Suprapubic skin (tissue), 3 donors: ENCODE measurements at regions not wholly inside any gene's neighbourhood (a gene's known extent, or its start where the extent isn't known, plus 50 kb on each side); places are given as distances from the start of the nearest gene placed in this dataset.

Experiments used
- POLR2A ChIP-seq, 2 donors: fragments of 450-650 bp; IDR thresholded peaks; one replicate each; pipeline ENCODE4 v1.6.1; 2017; ENCODE audit warnings: antibody characterized with exemption in 2 of 2, mild to moderate bottlenecking in 2 of 2, moderate library complexity in 2 of 2
- TF ChIP-seq, protein P1 (sequence below), 2 donors: fragments of 200-600 bp in 1 of 2; fragments of 450-650 bp in 1 of 2; sonication (generic) in 1 of 2; IDR thresholded peaks; one replicate each; pipeline ENCODE4 v1.5.1; 2016 to 2019; ENCODE audit warnings: antibody characterized with exemption in 2 of 2, mild to moderate bottlenecking in 1 of 2, moderate library complexity in 1 of 2

DNA sequence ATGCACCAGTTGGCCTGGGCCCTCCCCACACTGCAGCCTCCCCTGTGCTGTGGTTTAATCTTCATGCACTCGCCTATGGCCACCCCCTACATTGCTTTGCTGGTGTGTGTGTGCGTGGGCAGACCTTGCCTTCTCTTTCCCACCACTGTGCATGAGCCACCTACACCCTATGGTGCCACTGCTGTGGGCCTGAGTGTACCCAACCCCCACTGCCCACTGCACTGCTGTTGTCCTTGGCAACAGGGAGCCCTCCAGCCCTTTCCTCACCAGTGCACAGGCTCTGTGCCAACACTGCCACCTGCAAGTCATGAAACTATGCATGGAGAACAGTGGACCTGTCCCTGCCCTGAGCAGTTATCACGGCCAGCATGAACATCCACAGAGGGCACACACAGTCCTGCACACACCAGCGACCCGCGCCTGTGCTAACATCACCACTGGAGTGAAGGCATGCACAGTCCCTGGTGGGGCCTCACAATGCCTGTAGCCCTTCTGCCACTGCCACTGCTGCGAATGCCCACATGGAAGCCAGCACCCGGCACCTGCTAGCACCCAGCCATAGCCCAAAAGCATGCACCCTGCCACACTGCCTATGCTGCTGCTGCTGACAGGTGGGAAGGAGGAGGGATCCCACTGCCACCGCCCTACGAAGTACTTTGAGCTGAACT lies 237.8 kb upstream of the ARSJ start:
- TF ChIP-seq POLR2A (IDR thresholded peaks at IDR 0.05), result no peak
- TF ChIP-seq, protein P1, sequence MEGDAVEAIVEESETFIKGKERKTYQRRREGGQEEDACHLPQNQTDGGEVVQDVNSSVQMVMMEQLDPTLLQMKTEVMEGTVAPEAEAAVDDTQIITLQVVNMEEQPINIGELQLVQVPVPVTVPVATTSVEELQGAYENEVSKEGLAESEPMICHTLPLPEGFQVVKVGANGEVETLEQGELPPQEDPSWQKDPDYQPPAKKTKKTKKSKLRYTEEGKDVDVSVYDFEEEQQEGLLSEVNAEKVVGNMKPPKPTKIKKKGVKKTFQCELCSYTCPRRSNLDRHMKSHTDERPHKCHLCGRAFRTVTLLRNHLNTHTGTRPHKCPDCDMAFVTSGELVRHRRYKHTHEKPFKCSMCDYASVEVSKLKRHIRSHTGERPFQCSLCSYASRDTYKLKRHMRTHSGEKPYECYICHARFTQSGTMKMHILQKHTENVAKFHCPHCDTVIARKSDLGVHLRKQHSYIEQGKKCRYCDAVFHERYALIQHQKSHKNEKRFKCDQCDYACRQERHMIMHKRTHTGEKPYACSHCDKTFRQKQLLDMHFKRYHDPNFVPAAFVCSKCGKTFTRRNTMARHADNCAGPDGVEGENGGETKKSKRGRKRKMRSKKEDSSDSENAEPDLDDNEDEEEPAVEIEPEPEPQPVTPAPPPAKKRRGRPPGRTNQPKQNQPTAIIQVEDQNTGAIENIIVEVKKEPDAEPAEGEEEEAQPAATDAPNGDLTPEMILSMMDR (IDR thresholded peaks at IDR 0.05), result no peak
